GDM1 (cell line): ENCODE measurements at regions not wholly inside any gene's neighbourhood (a gene's known extent, or its start where the extent isn't known, plus 50 kb on each side); places are given as distances from the start of the nearest gene placed in this dataset.

Source experiments
- DNase-seq: peaks from one replicate; lab custom pipeline; 2025; lab: John Stamatoyannopoulos, UW

DNA sequence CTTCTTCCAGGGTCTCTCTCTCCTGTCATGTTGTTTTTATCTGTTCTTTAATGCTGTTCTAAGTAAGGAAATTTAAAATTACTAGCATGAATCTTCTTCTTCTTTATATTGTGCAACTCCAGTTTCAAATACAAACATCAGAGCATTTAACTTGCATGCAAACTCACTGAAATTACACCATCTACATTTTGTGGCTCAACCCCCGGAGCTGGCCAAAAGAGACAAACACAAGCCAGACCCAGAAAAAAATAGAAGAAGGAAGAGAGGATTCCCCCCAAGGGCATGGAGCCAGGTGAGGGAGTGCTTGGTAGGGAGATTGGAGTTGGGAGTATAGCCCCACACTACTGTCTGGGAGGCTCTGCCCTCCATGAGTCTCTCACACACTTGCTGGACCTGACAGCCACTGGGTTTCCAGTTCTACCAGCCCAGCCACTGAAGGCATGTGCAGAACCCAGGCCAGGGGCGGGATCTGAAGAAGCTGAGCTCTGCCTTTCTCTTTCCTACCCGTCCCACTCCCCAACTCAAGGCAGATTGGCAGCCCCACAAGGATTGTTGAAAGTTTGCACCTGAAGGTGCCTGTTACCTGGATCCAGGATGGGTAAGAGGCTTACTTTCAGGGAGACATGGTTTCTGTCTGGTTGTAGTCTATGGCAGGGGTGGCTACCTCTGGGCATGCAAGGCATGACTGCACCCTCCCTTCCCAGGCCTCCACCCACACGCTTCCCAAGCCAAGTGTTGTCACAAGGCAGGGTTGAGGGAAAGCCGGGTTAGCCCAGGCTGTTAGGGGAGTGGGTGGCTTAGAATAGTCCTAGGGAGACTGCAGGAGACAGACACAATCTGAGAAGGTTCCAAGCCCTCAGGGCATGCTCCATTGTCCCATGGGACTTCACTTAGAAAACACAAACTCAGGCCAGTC, 297.2 kb downstream of the TGFB2 start:
- DNase-seq = no peak

DNA sequence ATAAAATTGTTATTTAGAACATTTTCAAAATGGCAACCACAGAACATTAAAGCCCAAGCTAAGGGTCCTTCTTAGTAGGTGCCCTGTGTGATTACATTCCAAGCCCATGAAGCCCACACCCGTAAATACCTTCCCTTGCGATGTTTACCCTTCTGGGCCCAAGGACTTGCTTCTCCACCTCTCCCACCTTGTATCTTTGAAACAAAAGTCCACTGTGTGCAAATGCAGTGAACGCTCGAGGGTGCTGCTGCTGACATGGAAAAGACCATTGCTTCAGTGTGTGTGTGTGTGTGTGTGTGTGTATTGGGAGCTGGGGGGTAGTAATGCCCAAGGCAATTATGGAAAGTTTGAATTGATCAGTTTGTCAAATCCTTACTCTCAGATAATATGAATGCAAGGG, 298.1 kb downstream of the TGFB2 start:
- DNase-seq = no peak

DNA sequence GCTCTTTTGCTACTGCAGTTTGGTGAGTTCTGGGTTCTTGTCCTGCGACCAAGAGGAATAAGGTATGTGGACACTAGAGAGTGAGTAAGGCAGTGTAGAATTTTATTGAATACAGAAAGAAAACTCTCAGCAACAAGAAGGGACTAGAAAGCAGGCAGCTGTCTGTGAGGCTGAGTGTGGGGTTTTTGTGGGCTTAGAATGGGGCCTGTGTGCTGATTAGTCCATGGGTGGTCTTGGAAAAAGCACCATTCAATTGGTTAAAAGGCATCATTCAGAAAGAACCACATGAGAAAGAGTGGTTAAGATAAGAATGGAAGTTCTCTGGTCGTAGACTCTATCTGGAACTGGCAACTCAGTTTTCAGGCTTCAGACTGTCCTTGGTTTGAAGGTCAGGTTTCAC, 298.8 kb downstream of the TGFB2 start:
- DNase-seq = no peak

DNA sequence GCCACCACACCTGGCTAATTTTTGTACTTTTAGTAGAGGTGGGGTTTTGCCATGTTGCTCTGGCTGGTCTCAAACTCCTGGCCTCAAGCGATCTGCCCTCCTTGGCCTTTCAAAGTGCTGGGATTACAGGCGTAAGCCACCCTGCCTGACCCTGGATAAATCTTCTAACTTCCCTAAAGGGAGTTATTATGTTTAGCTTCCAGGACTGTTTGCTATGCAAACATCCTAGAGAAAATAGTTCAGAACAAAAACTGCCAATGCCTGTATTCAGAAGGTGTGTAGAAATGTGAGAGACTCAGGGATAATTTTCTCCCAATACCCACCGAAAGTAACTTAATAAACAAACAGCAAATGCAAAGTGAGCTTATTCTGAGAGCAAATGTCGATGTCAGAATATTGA, 301.2 kb downstream of the TGFB2 start:
- no peak for DNase-seq

DNA sequence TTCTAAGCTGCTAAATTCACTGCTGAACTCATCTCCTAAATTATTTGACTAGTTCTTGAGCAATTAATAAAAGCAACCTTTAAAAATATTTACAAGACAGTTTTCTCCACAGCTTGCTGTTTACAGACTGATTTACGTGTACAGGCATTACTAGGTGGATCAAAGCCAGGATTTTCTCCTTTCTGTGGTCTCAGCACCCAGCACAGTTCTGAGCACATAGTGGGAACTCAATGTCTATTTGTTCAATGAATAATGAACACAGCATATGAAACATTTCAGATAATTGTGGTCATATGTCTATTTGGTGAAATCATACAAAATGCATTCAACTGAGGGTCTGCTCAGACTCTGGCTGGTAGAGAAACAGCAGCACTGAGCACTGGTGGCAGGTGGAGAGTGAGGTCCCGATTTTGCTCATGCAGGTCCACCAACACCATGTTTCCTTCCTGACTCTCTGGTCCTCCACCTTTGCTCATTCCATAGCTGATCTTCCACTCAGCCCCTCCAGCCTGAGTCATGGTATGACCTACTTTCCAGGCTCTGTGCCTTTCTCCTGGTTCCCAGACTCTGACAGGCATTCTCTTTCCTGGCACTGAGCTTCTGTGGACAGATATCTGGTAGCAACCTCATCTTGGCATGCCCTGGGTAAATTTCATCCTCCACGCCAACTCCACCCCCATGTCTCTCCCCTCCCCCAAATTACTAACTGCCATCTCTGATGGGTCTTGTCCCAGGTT, 311.3 kb downstream of the TGFB2 start:
- DNase-seq = no peak

DNA sequence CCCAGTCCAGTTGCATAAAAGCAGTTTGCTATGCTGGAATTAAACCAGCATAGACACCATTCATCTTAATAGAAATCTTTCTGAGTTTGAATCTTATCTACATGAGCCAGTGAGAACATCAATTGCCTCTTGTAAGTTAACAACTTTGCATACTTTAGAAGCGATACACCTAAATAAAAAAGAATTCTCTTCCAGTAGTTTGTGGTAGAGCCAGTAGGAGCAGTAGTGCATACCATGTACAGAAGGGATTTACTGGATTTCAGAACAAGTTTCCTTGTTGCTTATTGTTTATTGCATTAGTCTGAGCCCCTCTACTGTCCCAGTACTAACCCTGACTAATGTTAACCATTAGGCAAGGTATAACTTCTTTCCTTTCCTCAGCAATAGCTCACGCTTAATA, 313.1 kb downstream of the TGFB2 start:
- no peak for DNase-seq

DNA sequence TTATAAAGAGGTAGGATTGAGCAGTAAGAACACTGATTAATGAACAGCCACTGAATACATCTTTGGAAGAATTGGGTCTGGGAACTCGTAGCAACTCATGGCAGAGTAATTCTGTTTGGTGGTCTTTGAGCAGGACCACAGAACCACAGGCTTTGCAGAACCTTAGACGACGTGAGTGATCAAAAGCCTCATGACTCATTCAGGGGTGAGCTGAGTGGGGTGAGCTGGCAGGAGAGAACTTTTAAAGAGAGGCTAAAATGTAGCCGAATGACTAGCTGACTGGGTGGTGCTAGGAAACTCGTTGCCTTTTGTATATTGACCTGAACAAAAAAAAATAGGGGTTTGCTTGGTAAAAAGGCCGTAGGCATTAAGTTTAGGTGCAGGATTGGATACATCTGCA, 313.8 kb downstream of the TGFB2 start:
- no peak for DNase-seq

DNA sequence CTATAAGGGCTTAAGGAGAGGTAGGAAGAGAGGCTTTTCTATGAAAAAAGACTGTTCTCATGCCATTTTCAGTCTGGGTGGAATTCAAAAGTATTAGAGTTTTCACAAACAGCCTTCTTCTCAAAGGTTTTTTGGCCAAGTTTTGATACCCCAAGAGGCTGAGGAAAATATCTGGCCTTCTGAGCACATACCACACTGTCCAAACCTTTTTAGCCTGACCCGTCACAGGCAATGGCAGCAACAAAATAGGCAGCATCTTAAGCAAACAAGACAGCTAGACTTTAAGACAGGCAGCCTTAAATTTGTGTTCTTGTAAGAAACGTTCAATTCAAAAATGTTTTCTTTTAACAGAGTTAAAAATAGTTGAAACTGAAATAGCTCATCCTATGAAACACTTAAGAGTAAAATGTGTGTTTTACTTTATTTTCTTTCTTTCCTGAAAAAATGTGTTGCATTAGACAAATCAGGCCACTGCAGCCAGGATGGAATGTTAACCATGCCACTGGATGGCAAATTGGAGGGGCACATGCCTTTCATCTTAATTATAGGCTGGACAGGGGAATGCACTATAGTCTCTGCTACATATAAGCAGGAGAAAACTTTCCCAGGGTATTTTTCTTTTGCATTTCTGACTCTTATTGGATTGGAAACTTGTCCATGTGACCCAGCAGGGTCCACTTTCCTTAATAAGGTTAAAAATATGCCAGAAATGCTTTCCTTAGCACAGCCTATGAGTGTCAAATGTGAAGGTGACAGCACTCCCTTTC, 315.0 kb downstream of the TGFB2 start:
- DNase-seq = no peak

DNA sequence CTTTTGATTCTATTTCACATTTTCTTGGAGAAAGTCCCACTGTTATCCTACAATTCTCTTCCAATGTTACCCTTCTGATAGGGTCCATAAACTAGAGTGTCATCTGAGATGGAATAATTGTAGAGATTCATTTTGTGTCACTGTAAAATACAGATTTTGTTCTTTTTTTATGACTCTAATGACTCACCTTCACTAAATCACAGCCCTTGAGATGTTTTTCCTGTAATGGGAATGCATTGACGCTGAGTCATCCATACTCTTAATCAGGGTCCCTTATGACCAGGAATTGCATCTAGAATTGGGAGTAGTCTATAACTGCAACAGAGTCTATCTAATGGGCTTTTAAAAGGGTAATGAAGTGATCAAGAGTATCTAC, 315.5 kb downstream of the TGFB2 start:
- DNase-seq = no peak

DNA sequence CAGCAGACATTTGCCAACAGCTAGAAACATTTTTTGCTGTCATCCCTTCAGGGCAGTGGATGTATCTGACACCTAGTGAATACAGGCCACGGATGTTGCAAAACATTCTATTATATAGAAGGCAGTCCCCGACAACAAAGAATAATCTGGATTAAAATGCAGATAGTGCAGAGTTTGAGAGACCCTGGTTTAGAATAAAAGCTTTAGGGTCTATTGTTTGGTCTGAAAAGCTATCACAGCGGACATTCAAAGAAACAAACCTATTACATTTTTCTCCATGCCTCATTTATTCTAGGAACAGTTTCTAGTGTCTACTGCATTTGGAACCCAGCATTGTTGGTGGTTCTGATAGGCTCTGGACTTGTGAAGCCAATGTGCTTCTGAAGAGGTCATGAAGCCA, 316.3 kb downstream of the TGFB2 start:
- DNase-seq = no peak

DNA sequence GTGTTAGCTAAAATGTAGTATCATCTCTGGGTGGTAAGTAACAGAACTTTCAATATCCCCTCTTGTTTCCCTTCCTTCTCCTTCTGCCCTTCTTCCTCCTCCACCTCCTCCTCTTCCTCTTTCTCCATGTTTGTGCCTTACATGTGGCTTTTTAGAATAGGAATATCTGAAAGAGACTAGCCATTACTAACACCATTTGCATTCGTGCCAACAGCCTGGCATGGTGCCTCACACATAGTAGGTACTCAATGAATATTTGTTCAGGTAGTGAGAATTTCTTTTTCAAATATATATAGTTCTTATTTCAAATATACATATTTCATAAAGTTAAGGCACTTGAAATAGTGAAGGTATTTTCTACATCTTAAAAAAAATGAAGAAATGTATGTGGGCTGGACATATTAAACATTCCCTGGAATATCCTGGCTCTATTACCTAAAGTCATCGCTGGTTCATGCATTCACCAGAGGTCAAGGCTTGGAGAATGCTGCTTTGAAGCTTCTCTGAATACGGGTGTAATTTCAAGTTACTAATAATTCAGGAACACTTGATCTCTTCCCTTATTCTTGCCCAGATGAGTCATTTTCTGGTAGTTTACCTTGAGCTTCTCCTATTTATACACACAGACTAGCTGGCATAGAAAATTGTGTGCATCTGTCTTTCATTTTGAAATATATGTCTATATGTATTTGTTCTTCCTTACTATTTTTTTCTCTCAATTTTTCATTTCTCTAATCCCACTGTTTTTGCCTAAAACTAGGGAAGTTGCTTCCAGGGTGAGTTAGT, 319.4 kb downstream of the TGFB2 start:
- DNase-seq = no peak

DNA sequence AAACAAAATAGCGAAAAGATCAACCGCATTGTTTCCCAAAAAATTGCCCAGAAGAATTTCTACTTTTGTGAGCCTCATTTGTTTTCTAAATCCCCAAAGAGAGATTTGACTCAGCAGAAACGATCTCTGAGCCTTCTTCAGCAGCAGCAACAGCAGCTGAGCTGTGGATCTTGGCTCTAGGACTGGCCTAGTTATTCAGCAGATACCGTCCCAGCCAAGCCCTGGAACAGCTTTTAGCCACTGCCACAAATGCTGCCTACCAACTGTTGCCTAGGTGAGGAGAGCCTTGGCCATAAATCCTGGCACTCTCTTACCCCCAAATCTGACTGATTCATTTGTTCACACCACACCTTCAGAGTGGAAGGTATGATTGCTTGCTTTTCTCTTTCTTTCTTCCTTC, 320.1 kb downstream of the TGFB2 start:
- DNase-seq = no peak

DNA sequence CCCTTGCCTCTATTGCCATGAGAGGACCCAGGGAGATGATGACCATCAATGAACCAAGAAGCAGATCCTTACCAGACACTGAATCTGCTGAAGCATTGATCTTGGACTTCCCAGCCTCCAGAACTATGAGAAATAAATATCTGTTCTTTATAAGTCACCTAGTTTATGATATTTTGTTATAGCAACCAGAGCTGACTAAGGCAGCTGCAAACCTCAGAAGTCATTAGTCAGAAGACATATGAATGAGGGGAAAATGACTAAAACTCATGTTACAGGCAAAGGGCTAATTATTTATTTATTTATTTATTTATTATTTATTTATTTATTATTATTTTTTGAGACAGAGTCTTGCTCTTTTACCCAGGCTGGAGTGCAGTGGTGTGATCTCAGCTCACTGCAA, 321.1 kb downstream of the TGFB2 start:
- DNase-seq = no peak

DNA sequence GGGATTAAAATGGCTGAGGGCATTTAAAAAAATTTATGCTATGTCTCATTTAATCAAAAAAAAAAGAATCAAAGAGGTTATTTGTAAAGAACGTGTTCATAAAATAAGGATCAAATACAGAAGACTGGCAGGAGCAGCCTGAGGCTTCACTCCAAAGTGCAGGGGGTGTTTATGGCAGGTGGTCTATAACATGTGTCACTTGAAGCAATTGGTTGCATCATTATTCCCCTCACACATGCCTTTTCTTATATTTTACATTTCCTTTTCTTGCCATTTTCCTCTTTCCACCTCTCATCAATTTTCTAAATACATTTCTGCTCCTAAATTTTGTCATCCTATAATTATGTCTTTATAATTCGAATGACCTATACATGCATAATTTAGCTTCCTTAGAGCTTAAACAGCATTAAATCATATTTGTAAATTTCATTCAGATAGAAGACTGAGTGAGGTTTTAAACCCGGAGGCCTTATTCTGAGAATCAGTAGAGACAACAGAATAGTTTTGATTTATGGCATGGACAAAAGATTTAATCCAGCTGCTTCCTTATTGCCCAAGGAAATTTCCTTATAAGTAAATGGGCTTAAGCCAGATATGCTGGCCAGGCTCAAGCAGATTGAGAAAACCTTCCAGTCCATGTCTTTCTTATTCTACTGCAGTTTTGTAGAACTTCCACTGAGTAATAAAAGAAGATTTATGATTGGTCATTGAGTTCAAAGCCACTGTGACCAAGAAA, 322.8 kb downstream of the TGFB2 start:
- DNase-seq = no peak

DNA sequence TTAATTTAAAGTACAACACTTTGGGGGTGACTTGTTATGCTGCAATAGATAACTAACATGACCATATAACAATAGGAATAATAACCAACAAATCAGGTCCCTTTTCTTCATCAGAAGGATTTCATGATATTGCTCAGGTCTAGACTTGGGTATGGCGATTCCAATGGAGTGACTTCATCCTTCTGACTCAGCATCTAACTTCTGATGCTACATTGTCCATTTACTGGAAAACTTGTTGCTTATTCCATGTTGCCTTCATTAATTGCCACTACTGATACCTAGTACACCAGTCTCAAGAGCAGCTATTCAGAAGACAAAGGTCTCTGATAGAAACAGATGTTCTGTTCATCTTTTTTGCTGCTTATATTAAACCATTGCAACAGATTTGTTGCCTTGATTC, 324.3 kb downstream of the TGFB2 start:
- no peak for DNase-seq

DNA sequence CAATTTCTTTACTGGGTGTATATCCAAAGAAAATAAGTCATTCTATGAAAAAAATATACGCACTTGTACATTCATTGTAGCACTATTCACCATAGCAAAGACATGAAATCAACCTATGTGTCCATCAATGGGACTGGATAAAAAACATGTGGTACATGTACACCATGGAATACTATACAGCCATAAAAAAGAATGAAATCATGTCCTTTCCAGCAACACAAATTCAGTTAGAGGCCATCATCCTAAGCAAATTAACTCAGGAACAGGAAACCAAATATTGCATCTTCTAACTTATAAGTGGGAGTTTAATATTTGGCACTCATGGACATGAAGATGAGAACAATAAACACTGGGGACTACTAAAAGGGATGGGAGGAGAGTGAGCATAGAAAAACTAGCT, 325.7 kb downstream of the TGFB2 start:
- DNase-seq = no peak

DNA sequence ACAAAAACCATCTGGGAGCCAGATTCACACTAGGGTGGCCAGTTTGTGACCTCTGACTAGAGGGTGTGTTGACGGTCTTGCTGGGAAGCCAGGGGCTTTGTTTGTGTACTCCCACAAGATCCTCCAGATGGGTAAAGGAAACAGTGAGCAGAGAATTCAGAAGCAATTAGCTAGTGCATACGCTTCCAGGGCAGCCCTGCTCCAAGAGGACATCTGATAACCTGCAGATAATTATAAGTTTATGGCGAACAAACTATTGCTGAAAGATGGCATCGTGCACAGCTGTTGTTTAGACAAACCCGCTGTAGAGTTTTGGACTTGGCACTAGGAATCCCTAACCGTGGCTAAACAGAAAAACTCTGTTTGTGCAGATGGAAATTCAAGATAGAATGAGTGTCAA, 326.4 kb downstream of the TGFB2 start:
- DNase-seq = no peak

DNA sequence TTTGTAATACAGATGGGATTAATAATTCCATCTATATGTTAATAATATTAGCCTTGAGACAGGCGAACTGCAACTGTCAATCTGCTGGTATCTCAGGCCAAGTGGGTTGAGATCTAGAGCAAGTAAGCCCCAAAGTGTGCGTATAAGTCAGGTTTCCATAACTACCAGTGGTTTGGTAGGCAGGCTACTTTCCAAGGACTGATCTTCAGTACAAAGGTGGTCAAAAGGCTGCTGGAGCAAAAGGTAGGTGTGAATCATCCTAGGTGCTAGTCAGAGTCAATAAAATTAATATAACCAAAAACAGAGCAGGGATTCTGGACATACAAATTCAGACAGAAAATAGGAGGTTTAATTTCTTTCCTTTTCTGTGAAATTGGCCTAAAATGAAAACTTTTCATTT, 328.0 kb downstream of the TGFB2 start:
- DNase-seq = no peak

DNA sequence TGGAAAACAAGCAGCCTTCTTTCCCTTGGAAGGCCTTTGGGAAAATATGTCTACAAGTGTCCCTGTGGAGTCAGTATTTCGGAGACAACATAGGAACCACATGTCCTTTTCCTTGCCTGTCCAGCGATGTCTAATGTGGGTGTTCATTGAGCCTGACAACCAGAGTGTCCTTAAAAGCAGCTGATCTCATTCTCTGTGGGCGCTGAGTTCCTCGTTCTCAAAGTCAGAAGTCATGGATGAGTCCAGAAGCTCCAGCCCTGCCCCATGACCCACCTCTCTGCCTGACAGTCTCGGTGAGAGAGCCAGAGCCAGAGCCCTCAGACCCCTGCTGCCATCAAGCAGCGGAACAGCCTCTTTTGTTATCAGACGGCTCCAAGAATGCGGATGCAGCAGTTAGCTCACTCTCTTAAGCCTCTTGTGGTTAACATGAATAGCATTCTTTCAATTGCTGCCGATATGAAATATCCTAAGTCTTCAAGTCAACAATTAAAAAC, 329.2 kb downstream of the TGFB2 start:
- DNase-seq = no peak

DNA sequence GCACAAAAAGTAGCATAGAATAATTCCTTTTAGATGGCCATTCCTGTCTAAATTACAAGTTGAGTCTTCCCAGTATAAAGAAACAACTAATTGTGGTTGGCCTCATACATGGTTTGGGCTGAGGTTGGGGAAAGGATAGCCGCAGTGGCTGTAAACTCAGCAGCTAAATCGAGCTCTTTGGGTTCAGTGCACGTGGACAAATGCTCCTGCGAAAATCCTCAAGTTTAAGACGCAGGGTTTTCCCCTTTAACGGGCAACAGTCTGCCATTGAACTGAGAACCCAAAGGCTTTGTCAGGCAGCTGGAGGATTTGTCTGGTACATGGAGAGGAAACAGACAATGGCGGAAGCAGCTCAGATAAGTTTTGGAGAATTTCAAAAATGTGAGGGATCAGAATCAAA, 331.9 kb downstream of the TGFB2 start:
- no peak for DNase-seq

DNA sequence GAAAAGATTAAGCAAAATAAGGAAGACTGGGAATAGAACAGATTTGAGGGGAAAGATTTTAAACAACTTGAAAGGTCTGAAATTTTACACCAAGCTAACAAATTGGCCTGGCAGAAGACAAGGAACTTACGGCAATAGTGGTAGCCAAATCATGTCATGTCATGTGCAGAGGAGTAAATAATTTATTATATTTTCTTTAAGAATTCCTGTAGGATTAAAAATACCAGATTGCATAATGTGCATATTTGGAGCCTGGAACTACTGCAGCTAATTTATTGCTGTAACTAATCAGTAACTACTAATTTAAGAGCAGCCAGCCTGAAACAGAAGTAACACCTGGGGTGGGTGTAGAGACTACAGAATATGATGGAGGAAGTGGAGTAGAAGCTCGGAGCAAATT, 334.3 kb downstream of the TGFB2 start:
- DNase-seq = no peak
